GM23338 (cell line): ENCODE measurements at regions not wholly inside any gene's neighbourhood (a gene's known extent, or its start where the extent isn't known, plus 50 kb on each side); places are given as distances from the start of the nearest gene placed in this dataset.

ENCODE experiments used
- EZH2phosphoT487 ChIP-seq: fragments of 200-600 bp; sonication (generic); IDR thresholded peaks from one replicate; pipeline ENCODE4 v1.8.1; 2018; ENCODE audit warnings: antibody characterized with exemption; ENCODE audit not compliant: unreplicated experiment
- STAT1 ChIP-seq: IDR thresholded peaks from one replicate; pipeline ENCODE4 v1.6.1; 2016; ENCODE audit warnings: antibody characterized with exemption; ENCODE audit not compliant: unreplicated experiment
- TF ChIP-seq, protein P1 (sequence below), 2 experiments: fragments of 200-600 bp in 1 of 2; sonication (generic) in 1 of 2; conservative IDR thresholded peaks; 2 replicates each; pipeline versions ENCODE4 v1.5.1 to v1.6.1; 2016 to 2017; ENCODE audit warnings: antibody characterized with exemption in 2 of 2, low read depth in 2 of 2, mild to moderate bottlenecking in 2 of 2, moderate library complexity in 1 of 2

DNA sequence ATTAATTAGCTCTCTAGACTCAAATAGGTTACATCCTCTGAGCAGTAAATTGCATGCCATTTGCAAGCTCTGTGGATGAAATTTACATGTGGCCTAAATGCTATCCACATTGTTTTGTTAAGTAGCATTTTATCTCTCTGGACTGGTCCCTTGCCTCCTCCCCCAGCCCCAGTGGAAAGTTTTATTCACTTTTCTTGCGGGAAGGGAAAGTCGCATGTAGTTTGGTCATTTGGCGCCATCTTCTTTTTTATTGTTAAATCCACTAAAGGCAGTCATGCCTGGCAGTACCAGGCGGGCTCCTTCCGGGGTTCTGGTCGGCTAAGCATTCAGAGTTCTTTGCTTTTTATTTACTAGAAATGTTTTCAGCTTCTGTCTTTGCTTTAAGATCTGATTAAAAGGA is 188.7 kb downstream of the TM9SF2 start:
- TF ChIP-seq, protein P1, sequence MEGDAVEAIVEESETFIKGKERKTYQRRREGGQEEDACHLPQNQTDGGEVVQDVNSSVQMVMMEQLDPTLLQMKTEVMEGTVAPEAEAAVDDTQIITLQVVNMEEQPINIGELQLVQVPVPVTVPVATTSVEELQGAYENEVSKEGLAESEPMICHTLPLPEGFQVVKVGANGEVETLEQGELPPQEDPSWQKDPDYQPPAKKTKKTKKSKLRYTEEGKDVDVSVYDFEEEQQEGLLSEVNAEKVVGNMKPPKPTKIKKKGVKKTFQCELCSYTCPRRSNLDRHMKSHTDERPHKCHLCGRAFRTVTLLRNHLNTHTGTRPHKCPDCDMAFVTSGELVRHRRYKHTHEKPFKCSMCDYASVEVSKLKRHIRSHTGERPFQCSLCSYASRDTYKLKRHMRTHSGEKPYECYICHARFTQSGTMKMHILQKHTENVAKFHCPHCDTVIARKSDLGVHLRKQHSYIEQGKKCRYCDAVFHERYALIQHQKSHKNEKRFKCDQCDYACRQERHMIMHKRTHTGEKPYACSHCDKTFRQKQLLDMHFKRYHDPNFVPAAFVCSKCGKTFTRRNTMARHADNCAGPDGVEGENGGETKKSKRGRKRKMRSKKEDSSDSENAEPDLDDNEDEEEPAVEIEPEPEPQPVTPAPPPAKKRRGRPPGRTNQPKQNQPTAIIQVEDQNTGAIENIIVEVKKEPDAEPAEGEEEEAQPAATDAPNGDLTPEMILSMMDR (conservative IDR thresholded peaks at IDR 0.05; ENCODE audit: low read depth in 2 of 2): no peak; a peak in 1 of 4 replicates
- TF ChIP-seq STAT1 (no peak), EZH2phosphoT487 (no peak)
